ENCODE measurements at regions not wholly inside any gene's neighbourhood (a gene's known extent, or its start where the extent isn't known, plus 50 kb on each side); places are given as distances from the start of the nearest gene placed in this dataset.

GRCh38 chr13:99693351-99693750 is 192.1 kb downstream of the TM9SF2 start:
- TF ChIP-seq EP300 (IDR thresholded peaks at IDR 0.05) (no peak), POLR2A (IDR thresholded peaks at IDR 0.05) (no peak), CTCF (IDR thresholded peaks at IDR 0.05) (no peak), POLR2AphosphoS5 (IDR thresholded peaks at IDR 0.05) (no peak)
